HG03521 (cell line): ENCODE measurements at regions not wholly inside any gene's neighbourhood (a gene's known extent, or its start where the extent isn't known, plus 50 kb on each side); places are given as distances from the start of the nearest gene placed in this dataset.
"Not testable (repeated sequence)": the region's sequence is repeated elsewhere in the genome, so short reads cannot be mapped to it uniquely, and the experiment has no call there.

Source experiments
- ATAC-seq: cut with Tn5 transposase; IDR thresholded peaks from one replicate; pipeline ENCODE4 v1.9.1; 2021; ENCODE audit warnings: mild to moderate bottlenecking, moderate library complexity; ENCODE audit not compliant: unreplicated experiment

- no peak for ATAC-seq
Observed at GRCh38 chr15:87490666-87491065, 765.9 kb downstream of the NTRK3 start.

GRCh38 chr15:87489902-87490665 is 766.5 kb downstream of the NTRK3 start:
- no peak for ATAC-seq

DNA sequence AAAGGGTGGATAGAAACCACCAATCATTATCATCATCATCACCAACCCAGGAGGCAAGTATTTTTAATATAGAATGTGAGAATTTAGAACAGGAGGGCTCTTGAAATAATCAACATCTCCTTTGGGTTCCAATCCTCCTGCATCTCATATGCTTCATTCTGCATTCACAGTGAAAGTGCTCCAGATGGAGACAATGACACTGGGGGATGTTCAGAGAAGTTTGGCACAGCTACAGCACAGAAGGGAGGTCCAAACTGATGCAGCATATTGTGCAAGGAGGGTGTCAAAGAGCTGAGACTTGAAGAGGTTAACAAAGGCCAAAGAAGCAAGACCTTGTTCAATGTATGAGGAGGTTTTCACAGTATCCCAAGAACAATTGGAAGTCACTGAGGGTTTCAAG is 767.1 kb downstream of the NTRK3 start:
- ATAC-seq: no peak

GRCh38 chr15:87487484-87487883 is 769.1 kb downstream of the NTRK3 start:
- ATAC-seq: no peak

DNA sequence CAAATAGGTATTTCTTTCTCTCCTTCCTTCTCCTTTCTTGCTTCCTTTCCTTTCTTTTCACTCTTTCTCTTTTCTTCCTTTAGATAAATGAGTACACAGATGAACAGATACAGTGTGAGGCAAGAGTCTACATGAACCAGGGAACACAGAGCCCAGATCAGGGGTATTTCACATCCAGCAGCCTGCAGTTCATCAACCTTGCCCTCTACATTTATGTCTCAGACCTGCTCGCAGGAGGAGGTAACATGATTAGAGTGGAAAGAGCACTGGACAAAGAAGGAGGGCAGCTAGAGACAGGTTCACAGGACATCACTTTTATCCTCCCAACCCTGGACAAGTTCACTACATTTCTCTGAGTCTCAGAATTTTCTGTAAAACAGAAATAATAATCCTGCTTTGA is 773.1 kb downstream of the NTRK3 start:
- no peak for ATAC-seq

DNA sequence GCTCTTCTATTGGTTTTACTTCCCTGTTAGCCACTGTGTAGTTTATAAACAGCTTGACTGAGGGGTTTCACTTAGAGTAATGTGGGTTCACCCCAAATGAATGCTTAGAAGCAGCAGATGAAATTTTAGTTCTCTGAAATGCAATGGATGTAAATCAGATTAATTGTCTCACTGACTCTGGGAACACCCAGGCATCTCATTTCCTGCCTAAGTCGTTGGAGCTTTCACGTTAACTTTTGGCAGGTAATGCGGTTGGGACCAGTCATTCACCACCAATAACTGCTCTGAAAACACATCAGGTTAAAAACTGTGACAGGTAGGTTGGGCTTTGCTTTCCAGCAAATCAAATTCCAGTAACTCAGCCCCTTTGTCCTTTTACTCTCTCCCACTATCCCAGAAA is 775.4 kb downstream of the NTRK3 start:
- no peak for ATAC-seq

GRCh38 chr15:87478687-87479072 is 777.9 kb downstream of the NTRK3 start:
- no peak for ATAC-seq

DNA sequence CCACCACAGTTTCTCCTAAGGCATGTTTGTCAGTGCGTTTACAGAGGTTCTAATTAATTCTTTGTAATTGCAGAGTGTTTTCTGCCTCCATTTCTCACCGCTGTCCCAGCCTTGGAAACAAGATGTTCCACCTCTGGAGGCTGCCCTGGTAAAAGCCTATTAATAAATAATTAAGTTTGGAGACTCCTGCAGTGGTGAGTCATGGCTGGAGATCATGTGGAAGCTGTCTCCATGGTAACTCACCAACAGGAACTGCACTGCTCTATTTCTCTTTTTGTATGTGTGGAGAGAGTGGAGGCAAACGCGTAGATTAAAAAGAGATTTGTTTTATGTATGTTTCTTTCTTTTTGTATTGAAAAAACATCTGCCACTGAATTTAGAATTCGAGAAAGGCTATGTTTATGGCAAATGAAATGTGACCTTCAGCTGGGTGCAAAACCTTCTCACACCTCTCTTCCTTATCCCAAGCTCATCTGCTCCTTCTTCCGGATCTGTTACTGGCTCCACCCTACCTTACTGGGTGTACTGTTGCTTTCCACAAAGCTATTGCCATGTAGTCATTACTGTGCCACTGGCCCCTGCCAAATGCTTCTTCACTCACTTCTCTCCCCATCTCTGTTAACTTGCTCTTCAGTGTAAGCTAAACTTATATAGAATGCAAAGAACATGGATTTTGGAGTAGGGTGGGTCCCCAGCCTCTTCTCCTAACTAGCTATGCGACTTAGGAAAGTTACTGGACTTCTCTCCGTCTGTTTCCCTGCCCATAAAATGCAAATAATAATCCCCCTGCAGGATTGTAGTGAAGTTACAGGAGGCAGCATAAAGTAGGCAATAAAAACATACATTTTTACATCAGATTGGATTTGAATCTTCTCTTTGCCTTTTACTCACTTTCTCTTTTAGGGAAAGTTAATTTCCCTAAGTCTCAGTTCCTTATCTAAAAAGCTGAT is 778.5 kb downstream of the NTRK3 start:
- ATAC-seq: no peak

GRCh38 chr15:87477026-87477425 is 779.5 kb downstream of the NTRK3 start:
- ATAC-seq: no peak

- no peak for ATAC-seq
Observed at GRCh38 chr15:87470923-87471322, 785.6 kb downstream of the NTRK3 start.

GRCh38 chr15:87463956-87464355 is 792.6 kb downstream of the NTRK3 start:
- not testable (repeated sequence) for ATAC-seq

- no peak for ATAC-seq
Observed at GRCh38 chr15:87461631-87462030, 794.9 kb downstream of the NTRK3 start.

- no peak for ATAC-seq
Observed at GRCh38 chr15:87454860-87455259, 801.7 kb downstream of the NTRK3 start.

DNA sequence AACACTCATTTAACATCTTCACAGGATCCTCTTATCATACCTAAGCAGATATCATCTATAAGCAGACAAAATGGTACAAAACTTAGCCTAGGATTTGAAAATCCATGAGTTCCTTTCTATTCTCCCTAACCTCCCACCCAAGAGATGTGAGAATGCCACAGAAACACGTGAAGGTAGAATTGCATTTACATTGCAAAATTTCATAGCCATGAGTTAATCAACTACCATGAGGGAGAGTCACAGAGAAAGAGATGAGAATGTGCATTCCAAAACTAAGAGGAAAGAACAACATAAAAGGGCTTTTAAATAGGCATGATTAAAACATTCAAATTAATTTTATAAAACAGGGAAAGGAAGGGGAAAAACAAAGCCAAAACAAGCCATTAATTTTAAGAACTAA is 806.2 kb downstream of the NTRK3 start:
- no peak for ATAC-seq

DNA sequence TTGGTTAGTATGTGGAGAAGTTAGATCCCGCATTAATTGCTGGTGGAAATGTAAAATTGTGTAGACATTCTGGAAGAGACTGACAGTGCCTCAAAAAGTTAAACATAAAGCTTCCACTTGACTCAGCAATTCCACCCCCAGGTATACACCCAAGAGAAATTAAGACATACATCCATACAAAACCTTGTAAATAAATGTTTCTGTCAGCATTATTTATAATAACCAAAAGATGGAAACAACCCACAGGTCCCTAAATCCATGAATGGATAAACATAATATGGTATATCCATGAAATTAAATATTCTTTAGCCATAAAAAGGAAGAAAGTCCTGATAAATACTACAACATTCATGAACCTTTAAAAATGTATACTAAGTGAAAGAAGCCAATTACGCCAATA is 817.4 kb downstream of the NTRK3 start:
- no peak for ATAC-seq

DNA sequence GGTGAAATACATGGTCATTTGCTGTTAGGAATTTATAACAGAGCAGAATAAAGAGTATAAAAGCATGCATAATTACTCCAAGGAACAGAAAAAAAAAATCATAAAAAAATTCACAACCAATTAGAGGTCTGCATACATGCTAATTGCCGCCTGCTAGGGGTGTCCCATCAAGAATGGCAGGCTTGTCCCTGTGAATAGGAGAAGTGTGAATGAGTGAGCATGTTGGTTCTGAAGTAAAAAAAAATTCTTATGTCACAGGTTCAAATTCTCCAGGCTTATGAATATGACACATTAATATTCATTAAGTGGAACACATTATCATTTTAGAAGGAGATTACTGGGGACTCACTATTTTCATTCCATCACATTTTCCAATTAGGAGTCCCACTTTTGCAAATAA is 822.7 kb downstream of the NTRK3 start:
- no peak for ATAC-seq

DNA sequence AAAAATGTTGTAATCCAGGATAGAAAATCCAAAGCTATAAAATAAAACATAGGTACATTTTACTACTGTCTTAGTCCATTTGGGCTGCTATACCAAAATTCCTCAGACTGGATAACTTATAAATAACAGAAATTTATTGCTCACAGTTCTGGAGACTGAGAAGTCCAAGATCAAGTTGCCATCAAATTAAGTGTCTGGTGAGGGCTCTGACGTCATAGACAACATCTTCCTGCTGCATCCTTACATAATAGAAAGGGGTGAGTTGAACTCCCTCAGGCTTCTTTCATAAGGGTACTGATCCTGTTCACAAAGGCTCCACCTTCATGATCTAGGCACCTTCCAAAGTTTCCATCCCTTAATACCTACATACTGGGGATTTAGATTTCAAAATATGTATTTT is 826.8 kb downstream of the NTRK3 start:
- no peak for ATAC-seq

DNA sequence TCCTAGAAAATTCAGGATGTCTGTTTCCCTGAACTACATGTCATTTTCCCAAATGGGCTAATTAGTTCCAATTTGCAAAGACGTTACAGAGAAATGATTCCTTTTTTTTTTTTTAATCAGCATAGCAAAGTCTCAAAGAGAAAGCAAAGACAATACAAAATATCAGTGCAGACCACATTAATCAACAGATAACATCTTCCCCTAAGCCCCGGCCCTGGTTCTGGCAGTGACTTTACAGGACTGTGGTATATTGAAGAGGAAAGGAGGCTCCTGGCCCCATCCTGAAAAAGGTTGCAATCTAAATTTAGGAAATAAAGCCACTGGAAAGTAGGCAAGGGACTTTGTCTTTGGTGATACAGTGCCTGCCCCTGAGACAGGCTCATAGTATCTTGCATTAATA is 836.5 kb downstream of the NTRK3 start:
- ATAC-seq: no peak

- no peak for ATAC-seq
Observed at GRCh38 chr15:87419344-87419743, 837.2 kb downstream of the NTRK3 start.

GRCh38 chr15:87416591-87417257 is 839.8 kb downstream of the NTRK3 start:
- ATAC-seq: no peak

GRCh38 chr15:87408902-87409301 is 847.6 kb downstream of the NTRK3 start:
- ATAC-seq: no peak

DNA sequence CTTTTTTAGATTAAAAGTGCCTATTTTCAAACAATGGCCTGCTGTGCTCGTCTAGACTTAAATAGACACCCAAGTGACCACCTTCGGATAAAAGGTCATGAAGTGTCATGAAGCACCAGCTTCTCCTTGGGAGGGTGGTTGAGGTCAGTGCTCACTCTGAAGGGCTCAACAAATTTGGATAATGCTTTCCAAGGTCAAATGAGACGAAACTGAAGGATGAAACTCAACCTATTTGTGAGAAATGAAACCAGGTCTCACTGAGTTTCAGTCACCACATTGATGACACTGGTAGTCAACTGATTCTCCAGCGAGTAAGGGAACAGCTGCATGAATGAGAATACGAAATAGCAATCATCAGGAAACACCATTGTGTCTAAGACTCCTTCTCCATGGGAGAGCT is 852.6 kb downstream of the NTRK3 start:
- no peak for ATAC-seq
